Activated T-cell treated with anti-CD3 and anti-CD28 coated beads, Interleukin-2, amount 50 U/mL, for 48 hours (primary cell): ENCODE measurements at regions not wholly inside any gene's neighbourhood (a gene's known extent, or its start where the extent isn't known, plus 50 kb on each side); places are given as distances from the start of the nearest gene placed in this dataset.
"Not testable (repeated sequence)": the region's sequence is repeated elsewhere in the genome, so short reads cannot be mapped to it uniquely, and the experiment has no call there.

ENCODE experiments used
- DNase-seq, 2 experiments: peaks; one replicate each; pipeline ENCODE4 v3.0.0-alpha.2; 2020

GRCh38 chr2:147348931-147349555 is 495.8 kb upstream of the ACVR2A start:
- DNase-seq: no peak

DNA sequence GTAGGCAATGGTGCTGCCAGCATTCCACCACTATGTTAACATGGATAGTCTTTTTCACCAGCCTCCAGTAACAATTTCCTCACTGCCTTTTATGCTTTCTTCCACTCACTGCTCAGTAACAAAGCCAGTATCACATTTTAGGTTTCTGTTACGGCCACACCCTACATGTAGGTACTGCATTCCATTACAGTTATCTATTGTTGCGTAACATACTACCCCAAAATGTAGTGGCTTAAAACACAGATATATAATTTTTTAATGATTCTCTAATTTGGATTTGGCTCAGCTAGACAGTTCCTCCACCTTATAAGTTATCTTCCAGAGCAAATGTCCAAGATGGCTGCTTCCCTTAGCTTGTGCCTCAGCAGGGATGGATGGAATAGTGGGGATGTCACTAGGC is 498.7 kb upstream of the ACVR2A start:
- DNase-seq: no peak

- DNase-seq: no peak
Measured at GRCh38 chr2:147345246-147345645, 499.6 kb upstream of the ACVR2A start.

DNA sequence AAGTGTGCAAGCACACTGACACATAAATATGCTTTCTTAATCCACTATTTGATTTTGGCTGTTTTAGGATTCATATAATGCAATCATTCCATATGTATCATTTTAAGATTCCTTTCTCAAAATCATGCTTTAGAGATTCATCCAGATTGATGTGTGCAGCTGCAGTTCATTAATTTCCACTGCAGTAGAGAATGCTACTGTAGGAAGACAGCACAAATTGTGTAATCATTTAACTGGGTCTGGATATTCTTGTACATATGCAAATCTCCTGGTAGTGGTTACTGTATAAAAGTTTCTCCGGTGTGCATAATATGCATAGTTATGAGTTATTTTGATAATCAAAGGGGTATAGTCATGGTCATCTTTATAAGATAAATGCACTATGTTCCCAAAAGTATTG is 502.5 kb upstream of the ACVR2A start:
- no peak for DNase-seq

DNA sequence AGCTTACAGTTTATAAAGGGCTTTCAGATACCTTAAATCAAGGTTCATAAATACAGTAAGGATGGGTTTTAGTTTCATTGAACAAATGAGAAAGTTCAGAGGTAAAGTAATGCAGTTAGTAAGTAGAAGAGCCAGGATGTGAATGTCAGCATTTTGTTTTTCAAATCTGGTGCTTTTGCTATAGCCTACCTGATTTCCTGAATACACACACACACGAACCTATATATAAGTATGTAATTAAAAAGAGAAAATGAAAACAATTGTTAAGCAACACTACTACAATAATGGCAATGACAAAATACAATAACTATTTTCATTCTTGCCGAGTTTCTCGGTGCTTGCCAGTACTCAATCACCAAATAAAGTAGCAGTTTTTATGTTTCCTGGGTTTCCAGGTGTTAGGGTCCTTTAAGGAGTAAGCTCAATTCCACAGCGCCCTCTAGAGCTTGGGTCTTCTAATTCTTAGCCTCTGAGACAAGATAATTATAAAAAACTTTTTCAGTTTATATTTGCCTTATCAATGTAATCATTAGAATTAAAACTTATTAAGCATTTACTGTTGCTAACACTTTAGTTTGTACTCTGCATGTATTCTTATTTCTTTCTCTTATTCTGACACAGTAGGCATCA is 512.9 kb upstream of the ACVR2A start:
- DNase-seq: peak; percentile 34 to 46

- no peak for DNase-seq
Measured at GRCh38 chr2:147330925-147331324, 513.9 kb upstream of the ACVR2A start.

DNA sequence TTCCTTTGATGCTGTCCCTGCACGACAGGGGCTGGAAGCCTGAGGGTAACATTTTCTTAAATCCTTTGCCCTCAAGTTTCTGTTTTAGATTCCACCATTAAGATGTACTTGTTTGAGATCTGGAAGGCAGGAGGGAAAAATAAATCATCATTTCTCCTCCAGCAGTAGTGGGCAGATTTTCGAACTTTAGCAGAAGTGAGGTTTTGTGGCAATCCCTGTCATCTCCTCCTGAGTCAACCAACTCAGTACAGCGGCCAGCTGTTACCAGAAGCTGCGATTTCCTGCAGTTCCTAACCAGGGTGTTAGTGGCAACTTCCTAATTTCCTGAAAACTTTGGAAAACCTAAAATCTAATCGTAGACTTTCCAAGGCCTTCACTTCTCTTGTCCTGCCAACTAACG is 517.2 kb upstream of the ACVR2A start:
- peak in 1 of 2 experiments; percentile 34 for DNase-seq

GRCh38 chr2:147325990-147326389 is 518.8 kb upstream of the ACVR2A start:
- DNase-seq: no peak

GRCh38 chr2:147320146-147320545 is 524.7 kb upstream of the ACVR2A start:
- DNase-seq: no peak

DNA sequence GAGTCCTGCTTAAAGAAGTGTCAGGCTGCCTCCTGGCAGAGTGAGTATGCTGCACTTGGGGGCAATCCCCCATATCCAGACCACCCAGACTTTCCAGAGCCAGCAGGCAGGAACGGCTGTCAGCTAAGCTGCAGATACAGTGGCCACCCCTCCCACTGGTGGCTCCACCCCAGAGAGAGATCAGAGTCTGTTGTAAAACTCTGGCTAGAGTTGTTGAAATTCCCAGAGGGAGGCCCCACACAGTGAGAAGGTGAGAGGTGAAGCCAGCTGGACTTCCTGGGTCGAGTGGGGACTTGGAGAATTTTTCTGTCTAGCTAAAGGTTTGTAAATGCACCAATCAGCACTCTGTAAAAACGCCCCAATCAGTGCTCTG is 533.8 kb upstream of the ACVR2A start:
- no peak for DNase-seq

DNA sequence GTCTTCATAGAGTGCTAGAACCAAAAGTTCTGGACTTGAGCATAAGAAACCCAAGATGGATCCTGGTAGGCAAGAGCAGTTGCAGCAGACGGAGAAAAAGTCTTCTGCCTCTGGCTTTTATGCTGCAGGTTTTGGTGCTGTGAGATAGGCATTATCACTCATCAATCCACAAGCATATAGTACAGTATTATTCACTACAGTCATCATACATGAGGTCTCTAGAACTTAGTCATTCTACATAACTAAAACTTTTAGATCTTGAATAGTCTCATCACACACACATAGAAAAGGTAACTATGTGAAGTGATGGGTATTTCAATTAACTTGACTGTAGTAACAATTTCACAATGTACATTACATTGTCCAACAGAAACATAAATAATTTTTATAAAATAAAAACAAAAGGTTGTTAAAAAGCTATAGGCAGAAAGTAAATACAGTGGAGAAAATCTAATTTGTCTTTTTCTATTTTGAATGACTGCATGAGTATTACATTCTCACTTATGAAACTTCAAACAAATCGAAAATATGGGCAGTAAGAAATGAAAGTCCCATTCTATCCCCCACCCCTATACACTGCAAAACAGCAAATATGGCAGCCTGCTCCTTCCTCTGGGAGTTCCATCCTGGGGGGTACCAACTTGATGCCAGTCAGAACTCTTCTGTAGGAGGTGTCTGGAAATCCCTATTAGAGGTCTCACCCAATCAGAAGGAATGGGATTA is 534.3 kb upstream of the ACVR2A start:
- no peak for DNase-seq

- peak in 1 of 2 experiments; percentile 44 for DNase-seq
Measured at GRCh38 chr2:147297820-147298219, 547.0 kb upstream of the ACVR2A start.

DNA sequence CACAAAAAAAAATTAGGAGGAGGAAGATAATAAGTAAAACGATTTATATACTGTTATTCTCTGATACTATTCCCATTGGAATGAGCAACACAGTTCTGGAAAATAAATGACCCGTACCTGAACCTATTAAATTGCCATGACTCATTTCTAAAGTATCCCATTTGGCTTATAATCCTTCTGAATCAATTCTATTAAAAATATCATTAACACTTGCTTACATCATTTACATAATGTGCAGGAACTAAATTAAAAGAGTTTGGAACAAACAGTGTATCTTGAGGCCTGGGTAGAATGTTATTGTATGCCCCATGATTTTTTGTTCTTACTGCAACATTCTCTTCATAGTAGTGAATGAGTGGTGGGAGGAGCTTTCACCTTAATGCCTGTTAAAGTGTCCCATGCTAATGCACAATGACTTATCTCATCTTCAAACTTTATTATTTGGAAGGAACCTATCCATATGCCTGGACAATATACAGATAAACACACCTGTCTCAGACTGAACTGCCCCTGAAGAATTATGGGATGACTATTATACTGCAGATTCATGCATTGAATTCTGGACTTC is 549.9 kb upstream of the ACVR2A start:
- DNase-seq: no peak

- DNase-seq: no peak
Measured at GRCh38 chr2:147293991-147294824, 550.6 kb upstream of the ACVR2A start.

- DNase-seq: no peak
Measured at GRCh38 chr2:147288131-147288530, 556.7 kb upstream of the ACVR2A start.

DNA sequence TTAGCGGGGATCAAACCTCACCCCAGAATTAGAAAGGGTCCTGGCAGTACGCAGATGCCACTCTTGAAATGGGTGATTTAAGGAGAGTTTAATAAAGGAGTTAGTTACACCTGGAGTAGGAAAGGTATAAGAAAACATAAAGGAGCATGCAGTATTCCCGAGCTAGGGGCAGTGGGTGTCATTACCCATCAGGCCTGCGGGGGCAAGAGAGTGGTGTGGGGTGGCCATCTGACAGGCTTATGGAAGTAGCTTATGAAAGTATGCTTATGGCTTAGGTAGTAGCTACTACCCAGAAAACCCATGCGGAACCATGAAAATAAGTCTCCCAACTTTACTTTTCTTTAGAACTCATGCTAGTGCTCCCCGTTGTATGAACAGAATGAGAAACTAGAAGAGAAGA is 568.9 kb upstream of the ACVR2A start:
- DNase-seq: no peak

DNA sequence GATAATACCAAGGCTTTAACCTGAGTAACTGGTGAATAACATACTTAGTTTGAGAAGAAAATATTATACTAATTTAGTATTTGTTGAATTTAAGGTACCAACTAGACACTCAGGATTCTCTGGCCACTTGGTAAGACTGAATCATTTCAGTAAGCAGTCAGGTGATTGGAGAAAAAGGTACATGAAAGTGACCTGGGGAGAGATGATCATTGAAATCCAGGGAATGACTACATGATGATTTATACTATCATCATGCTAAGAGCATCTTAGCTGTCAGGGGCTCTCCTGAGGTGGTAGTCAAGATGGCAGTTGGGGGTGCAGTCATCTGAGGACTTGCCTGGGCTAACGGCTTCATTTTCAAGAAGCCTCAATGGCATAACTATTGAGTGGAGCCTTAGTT is 571.2 kb upstream of the ACVR2A start:
- no peak for DNase-seq

- DNase-seq: no peak
Measured at GRCh38 chr2:147273106-147273505, 571.7 kb upstream of the ACVR2A start.

DNA sequence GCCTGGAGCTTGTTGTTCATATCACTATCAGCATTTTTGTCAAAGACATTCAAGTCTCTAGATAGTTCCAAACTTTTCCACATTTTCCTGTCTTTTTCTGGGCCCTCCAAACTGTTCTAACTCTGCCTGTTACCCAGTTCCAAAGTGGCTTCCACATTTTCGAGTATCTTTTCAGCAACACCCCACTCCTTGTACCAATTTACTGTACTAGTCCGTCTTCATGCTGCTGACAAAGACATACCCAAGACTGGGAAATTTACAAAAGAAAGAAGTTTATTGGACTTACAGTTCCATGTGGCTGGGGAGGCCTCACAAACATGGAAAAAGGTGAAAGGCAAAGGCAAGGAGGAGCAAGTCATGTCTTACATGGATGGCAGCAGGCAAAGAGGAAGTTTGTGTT is 575.2 kb upstream of the ACVR2A start:
- not testable (repeated sequence) for DNase-seq

DNA sequence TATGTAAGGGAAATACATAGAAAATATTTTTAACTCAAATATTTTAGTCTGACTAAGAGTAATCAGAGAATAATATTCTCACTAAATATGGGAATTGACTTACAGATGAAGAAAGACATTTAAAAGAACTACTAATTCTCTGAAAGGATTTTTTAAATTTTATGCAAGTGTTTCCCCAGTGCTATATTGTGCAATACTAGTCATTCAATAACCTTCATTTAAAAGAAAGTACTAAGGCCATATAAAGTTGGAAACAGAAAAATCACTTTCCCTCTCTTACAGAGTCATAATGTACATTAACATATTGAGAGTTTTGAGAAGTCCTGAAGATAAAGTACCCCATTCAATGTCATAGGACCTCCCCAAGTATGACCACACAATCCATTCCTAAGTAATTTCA is 584.6 kb upstream of the ACVR2A start:
- DNase-seq: no peak

DNA sequence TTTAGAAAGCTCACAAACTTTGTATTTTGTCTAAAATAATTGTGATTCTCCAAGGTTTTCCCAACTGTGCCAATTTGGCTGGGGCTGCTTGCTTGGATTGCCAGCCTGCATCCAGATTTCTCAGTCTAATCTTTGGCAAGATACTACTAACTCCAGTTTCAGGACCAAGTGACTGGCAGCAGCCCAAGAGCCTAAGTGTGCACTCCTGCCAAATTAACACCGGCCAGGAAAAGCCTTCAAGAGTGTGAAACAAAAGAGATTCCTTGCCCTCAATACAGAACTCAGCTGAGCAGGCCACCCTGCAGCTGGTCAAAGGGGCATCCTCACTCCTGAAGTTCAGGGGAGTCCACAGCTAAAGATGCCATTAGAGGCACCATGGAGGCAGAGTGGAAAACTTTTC is 589.0 kb upstream of the ACVR2A start:
- no peak for DNase-seq

DNA sequence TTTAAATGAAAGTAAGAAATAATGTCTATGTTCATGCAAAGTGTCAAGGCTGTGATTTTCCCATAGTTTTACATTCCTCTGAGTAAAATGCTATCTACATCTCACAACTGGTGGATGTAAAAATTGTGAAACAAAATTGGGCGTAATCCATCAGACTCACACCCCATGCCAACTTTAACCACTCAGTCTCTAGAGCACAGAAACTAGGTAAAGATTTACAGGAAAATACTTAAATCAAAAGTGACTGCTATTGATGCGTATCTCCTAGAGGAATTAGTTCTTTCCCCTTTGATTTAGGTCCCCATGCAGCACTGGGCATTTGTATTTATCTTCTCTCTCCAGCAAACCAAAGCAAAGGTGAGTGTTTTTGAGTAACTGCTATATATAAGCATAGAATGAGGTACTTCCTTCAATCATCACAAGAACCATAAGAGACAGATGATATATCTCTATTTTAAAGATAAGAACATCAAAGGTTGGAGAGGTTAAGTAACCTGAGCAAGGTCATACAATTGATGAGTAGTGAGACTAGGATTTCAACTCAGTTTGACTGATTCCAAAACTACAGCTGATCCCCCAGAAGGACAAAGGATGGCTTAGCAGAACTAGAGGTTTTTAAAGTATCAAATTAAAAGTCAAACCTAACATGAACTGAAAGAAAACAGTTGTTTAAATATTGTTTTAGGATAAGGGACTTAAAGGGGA is 594.0 kb upstream of the ACVR2A start:
- DNase-seq: no peak

- DNase-seq: no peak
Measured at GRCh38 chr2:147247749-147248148, 597.1 kb upstream of the ACVR2A start.
